ENCODE measurements at regions not wholly inside any gene's neighbourhood (a gene's known extent, or its start where the extent isn't known, plus 50 kb on each side); places are given as distances from the start of the nearest gene placed in this dataset.
"Not testable (repeated sequence)": the region's sequence is repeated elsewhere in the genome, so short reads cannot be mapped to it uniquely, and the experiment has no call there.

DNA sequence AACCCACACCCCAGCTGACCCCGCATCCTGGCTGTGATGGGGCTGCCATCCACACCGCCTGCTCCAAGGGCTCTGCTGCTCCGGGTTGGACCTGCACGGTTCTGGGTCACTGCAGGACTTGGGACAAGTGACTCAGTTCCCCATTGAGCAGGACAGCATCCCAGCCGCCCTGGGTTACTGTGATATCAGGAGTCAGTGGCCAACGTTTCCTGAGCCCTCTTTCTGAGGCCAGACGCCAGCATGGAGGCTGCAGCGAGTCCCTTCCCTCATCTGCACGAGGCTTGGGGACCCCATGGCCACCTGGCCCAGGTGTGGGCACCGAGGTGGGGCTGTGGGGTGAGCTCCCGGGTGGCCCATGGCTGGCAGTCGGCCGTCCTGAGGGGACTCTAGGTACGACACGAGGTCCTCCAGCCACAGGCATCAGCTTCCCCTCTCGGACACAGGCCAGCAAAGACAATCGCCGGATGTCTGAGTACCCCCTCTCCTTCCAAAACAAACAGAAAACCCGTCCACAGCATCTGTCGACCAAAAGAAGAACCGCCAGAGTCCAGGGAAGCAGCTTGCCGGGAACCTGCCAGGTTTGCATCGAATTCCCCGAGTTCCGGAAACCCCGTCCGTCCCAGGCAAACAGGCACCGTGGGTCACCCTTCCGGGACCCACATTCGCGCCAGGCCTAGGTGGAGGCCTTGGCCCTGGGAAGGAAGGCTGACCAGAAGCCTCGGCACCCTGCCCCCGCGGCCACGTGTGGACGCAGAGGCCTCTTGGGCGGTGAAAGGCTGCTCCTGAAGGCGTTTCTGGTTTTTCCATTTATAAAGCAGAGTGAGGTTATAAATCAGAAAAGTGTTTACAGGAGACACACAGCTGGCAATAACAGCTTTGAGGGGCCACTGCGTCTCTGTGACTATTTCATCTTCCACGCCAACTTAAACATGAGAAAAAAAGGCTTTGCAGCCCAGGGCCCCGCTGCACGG lies 136.0 kb downstream of the FAM53A start:
- no peak overlapping the region for H3K9ac ChIP-seq (ENCODE audit: low read depth, low read length)
- no peaks in the 10 kb centered on the region for H3K36me3 ChIP-seq (ENCODE audit: insufficient read depth, low read length)
- 0 out of 2 replicates have a peak, but pooled peaks cover 3% of the 10 kb centered on the region for H3K4me1 ChIP-seq (ENCODE audit: insufficient read depth, low read length)
- no peak overlapping the region for H3K27ac ChIP-seq (ENCODE audit: low read depth, low read length)
- H3K9me3 ChIP-seq (ENCODE audit: insufficient read depth, low read depth, low read length), result no peaks in the 10 kb centered on the region
- no peak overlapping the region for H3K4me3 ChIP-seq (ENCODE audit: low read length)
- peaks cover 9% of the 10 kb centered on the region for H3K27me3 ChIP-seq (ENCODE audit: insufficient read depth, low read length)
- 87% methylated on average over 42 of the region's 42 CpGs for WGBS

DNA sequence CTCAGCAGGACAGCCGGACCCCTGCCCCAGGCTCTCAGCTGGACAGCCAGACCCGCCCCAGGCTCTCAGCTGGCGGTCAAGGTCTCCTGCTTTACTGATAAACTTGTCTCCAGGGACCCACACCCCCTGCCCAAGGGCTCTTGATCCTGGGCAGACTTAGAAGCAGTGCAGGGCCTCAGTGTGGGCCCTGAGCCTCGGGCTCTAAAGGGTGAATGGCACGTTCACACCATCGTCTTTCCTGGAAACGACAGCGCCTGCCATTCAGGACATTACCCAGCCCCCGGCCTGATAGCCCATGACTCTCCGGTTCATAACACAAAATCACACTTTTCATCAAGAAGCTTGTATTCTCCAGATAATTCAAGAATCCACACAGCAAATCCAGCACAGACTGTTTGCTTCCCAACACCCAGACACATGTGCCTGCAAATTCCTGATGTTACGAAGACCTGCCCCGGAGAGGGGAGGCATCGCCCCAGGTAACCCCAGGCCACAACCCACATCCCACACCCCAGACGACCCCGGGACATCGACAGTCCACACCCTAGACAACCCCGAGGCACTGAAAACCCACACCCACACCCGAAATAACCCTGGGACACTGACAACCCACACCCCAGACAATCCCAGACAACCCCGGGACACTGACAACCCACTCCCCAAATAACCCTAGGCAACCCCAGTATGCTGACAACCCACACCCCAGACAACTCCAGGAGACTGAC lies 136.8 kb downstream of the FAM53A start:
- H3K27ac ChIP-seq (ENCODE audit: low read depth, low read length), result no peak overlapping the region
- peaks cover 9% of the 10 kb centered on the region for H3K27me3 ChIP-seq (ENCODE audit: insufficient read depth, low read length)
- H3K36me3 ChIP-seq (ENCODE audit: insufficient read depth, low read length), result no peaks in the 10 kb centered on the region
- no peak overlapping the region for H3K9ac ChIP-seq (ENCODE audit: low read depth, low read length)
- WGBS, result 86% methylated on average over 19 of the region's 19 CpGs
- H3K4me1 ChIP-seq (ENCODE audit: insufficient read depth, low read length), result 0 out of 2 replicates have a peak, but pooled peaks cover 3% of the 10 kb centered on the region
- H3K4me3 ChIP-seq (ENCODE audit: low read length), result no peak overlapping the region
- no peaks in the 10 kb centered on the region for H3K9me3 ChIP-seq (ENCODE audit: insufficient read depth, low read depth, low read length)

DNA sequence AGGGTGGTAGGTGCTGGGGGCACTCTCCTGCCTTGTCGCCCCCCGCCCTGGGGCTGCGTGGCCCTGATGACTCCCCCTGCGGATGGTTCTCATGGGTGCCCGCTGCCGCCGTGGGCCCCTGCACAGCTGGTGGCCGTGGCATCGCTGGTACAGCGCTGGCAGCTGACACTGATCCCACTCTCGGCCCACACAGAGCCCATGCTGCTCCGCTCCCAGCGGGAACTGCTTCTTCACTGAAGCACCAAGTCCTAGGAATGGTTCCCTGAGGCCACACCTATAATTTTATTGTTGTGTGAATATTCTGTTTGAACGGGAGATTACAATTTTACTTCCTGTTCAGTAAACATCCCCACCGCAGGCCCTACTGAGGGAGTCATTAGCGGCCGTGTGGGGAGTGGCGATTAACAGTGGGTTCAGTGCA lies 138.6 kb upstream of the NKX1-1 start:
- Histone ChIP-seq H3K27ac (ENCODE audit: low read depth, low read length) (no peak overlapping the region), H3K27me3 (ENCODE audit: insufficient read depth, low read length) (peaks cover 9% of the 10 kb centered on the region), H3K36me3 (ENCODE audit: insufficient read depth, low read length) (no peaks in the 10 kb centered on the region), H3K9ac (ENCODE audit: low read depth, low read length) (no peak overlapping the region), H3K9me3 (ENCODE audit: insufficient read depth, low read depth, low read length) (no peaks in the 10 kb centered on the region), H3K4me3 (ENCODE audit: low read length) (no peak overlapping the region), H3K4me1 (ENCODE audit: insufficient read depth, low read length) (0 out of 2 replicates have a peak, but pooled peaks cover 3% of the 10 kb centered on the region)
- 95% methylated on average over 18 of the region's 18 CpGs for WGBS

DNA sequence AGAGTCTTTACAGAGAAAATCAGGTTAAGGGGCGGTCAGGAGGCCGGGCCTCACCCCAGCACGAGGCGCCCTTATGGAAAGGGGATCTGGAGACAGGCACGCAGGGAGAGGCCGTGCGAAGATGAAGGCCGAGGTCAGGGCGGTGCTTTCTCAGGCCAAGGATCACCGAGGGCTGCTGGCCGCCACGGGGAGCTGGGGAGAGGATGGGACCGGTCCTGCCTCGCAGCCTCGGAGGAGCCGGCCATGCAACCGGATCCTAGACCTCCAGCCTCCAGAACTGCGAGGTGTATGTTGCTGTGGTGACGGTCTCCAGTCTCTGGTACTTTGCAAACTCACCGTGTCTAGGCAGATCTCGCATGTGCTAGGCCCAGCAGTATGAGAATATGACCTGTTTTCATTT lies 138.2 kb upstream of the NKX1-1 start:
- H3K9ac ChIP-seq (ENCODE audit: low read depth, low read length); H3K4me1 ChIP-seq (ENCODE audit: insufficient read depth, low read length); H3K27ac ChIP-seq (ENCODE audit: low read depth, low read length); H3K4me3 ChIP-seq (ENCODE audit: low read length); H3K36me3 ChIP-seq (ENCODE audit: insufficient read depth, low read length); H3K27me3 ChIP-seq (ENCODE audit: insufficient read depth, low read length); H3K9me3 ChIP-seq (ENCODE audit: insufficient read depth, low read depth, low read length): not testable (repeated sequence)
- WGBS, result 81% methylated on average over 21 of the region's 21 CpGs

DNA sequence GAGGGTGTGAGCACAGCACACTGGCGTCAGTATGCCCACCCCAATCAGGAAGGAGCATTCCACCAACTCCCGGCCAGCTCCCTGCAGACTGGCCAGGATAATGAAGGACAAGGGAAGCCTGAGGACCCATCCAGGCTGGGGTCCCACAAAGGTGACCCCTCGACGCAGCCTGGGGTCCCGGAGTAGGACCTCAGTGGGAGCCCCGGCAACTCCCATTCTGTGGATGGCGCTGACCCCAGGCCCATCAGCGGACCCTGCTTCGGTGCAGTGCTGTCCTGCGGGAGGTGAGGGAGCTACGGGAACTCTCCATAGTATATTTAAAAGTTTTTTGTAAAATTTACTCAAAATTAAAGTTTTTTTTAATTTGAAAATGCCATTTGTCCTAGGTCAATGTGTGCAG lies 137.7 kb upstream of the NKX1-1 start:
- Histone ChIP-seq H3K4me1 (ENCODE audit: insufficient read depth, low read length) (0 out of 2 replicates have a peak, but pooled peaks cover under 1% of the 10 kb centered on the region), H3K27me3 (ENCODE audit: insufficient read depth, low read length) (peaks cover 9% of the 10 kb centered on the region; the same call in 1 of the 2 replicates), H3K4me3 (ENCODE audit: low read length) (no peak overlapping the region), H3K27ac (ENCODE audit: low read depth, low read length) (no peak overlapping the region), H3K9me3 (ENCODE audit: insufficient read depth, low read depth, low read length) (no peaks in the 10 kb centered on the region), H3K9ac (ENCODE audit: low read depth, low read length) (no peak overlapping the region), H3K36me3 (ENCODE audit: insufficient read depth, low read length) (no peaks in the 10 kb centered on the region)
- WGBS, result 89% methylated on average over 10 of the region's 11 CpGs

DNA sequence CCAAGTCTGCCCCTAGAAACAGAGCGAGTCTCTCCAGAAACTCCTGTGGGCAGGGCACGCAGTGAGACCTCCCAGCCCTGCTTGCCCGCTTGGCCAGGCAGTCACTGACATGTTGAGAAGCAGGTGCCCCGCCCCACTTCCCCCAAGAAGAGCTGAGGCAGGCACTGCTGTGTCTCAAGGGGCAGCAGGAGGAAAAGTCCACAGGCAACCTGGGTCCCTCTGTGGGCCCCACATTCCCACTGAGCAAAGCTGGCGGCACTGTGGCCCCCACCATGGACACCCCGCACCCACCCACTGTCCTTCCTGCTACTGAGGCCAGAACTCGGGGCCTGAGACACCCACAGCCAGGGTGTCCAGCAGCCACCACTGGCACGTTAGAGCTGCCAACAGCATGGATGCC lies 137.3 kb upstream of the NKX1-1 start:
- H3K4me3 ChIP-seq (ENCODE audit: low read length), result no peak overlapping the region
- peaks cover 7% of the 10 kb centered on the region; the same call in 1 of the 2 replicates for H3K27me3 ChIP-seq (ENCODE audit: insufficient read depth, low read length)
- no peak overlapping the region for H3K27ac ChIP-seq (ENCODE audit: low read depth, low read length)
- H3K36me3 ChIP-seq (ENCODE audit: insufficient read depth, low read length), result no peaks in the 10 kb centered on the region
- 89% methylated on average over 8 of the region's 8 CpGs for WGBS
- no peaks in the 10 kb centered on the region for H3K9me3 ChIP-seq (ENCODE audit: insufficient read depth, low read depth, low read length)
- no peaks in the 10 kb centered on the region for H3K4me1 ChIP-seq (ENCODE audit: insufficient read depth, low read length)
- H3K9ac ChIP-seq (ENCODE audit: low read depth, low read length), result no peak overlapping the region

DNA sequence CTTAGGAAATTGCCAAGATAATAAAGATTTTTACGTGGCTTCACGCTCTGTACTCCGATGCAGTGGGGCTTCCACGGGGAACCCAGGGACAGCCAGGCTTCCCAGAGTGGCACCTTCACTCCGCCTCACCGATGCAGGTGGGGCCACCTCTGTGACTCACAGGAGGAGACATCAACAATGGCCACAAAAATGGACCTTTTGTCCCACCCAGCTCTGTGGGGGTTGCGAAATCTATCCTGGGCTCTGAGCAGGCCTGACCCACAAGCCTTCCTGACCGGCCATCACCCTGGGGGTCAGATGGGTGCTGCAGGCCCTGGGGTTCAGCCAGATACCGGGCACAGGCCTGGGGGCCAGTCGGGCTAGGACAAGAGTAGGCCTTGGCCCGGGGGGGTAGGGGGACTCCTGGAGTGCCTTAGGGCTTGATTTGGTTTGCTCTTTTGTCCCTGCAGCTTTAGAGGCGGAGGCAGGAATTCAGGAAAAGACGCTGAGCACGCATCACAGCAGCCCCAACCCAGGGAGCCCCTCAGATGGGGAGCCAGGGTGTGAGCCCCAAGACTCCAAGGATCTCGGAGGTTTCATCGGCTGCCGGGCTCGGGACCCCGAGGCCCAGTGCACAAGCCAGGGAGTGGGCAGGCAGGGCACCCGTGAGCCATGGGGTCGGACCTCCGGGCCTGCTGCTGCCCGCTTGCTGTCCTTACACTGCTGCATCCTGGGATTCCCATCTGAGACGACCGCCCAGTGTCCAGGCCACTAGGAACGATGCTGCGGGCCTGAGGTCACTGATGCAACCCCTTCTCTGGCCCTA lies 136.5 kb upstream of the NKX1-1 start:
- no peak overlapping the region for H3K27ac ChIP-seq (ENCODE audit: low read depth, low read length)
- no peaks in the 10 kb centered on the region for H3K9me3 ChIP-seq (ENCODE audit: insufficient read depth, low read depth, low read length)
- 82% methylated on average over 27 of the region's 27 CpGs for WGBS
- H3K36me3 ChIP-seq (ENCODE audit: insufficient read depth, low read length), result no peaks in the 10 kb centered on the region
- no peak overlapping the region for H3K4me3 ChIP-seq (ENCODE audit: low read length)
- H3K27me3 ChIP-seq (ENCODE audit: insufficient read depth, low read length), result peaks cover 1% of the 10 kb centered on the region; the same call in 1 of the 2 replicates
- H3K4me1 ChIP-seq (ENCODE audit: insufficient read depth, low read length), result no peaks in the 10 kb centered on the region
- no peak overlapping the region for H3K9ac ChIP-seq (ENCODE audit: low read depth, low read length)

DNA sequence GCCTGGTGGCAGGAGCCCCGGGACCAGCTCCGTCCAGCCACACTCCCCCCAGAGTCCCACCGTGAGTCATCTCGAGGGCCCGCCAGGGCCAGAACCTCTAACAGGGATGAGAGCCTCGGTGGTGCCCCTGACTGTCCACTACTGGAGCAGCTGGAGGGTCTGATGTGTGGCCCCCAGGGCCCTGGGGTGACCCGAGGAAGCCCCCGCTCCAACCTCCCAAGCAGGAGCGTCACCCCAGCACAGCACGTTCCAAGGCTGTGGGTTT lies 135.9 kb upstream of the NKX1-1 start:
- H3K27me3 ChIP-seq (ENCODE audit: insufficient read depth, low read length), result no peaks in the 10 kb centered on the region
- no peak overlapping the region for H3K4me3 ChIP-seq (ENCODE audit: low read length)
- H3K9ac ChIP-seq (ENCODE audit: low read depth, low read length), result no peak overlapping the region
- H3K4me1 ChIP-seq (ENCODE audit: insufficient read depth, low read length), result no peaks in the 10 kb centered on the region
- H3K36me3 ChIP-seq (ENCODE audit: insufficient read depth, low read length), result no peaks in the 10 kb centered on the region
- no peak overlapping the region for H3K27ac ChIP-seq (ENCODE audit: low read depth, low read length)
- 88% methylated on average over 10 of the region's 10 CpGs for WGBS
- H3K9me3 ChIP-seq (ENCODE audit: insufficient read depth, low read depth, low read length), result no peaks in the 10 kb centered on the region

DNA sequence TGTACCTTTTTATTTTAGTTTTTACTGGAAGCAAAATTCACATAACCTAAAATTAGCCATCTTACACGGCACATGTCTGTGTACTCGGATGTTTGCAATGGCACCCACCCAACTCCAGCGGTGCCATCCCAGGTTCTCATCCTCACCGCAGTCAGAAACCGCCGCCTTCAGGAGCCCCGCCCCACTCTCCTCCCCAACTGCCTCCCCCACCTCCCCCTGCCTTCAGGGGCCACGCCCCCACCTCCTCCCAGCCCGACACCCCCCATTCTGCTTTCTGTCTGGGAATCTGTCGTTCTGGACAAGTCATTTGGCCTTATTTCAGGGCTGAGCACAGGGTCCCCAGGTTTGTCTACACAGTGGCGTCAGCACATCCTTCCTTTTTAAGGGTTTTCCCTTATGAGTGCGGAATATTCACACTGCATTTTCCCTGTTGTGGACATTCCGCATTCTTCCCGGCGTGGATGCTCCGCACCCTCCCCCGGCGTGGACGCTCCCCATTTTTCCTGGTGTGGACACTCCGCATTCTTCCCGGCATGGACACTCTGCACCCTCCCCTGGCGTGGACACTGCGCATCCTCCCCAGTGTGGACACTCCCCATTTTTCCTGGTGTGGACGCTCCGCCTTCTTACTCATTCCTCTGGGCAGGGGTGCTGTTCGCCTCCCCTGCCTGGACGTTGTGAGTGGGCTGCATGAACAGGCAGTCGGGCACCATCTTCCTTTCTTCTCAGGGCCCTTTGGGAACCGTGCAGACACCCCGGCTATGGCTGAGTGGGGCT lies 135.4 kb upstream of the NKX1-1 start:
- H3K9ac ChIP-seq (ENCODE audit: low read depth, low read length), result no peak overlapping the region
- H3K27me3 ChIP-seq (ENCODE audit: insufficient read depth, low read length), result no peaks in the 10 kb centered on the region
- no peak overlapping the region for H3K4me3 ChIP-seq (ENCODE audit: low read length)
- no peaks in the 10 kb centered on the region for H3K4me1 ChIP-seq (ENCODE audit: insufficient read depth, low read length)
- no peaks in the 10 kb centered on the region for H3K9me3 ChIP-seq (ENCODE audit: insufficient read depth, low read depth, low read length)
- no peaks in the 10 kb centered on the region for H3K36me3 ChIP-seq (ENCODE audit: insufficient read depth, low read length)
- no peak overlapping the region for H3K27ac ChIP-seq (ENCODE audit: low read depth, low read length)
- 88% methylated on average over 30 of the region's 30 CpGs for WGBS

DNA sequence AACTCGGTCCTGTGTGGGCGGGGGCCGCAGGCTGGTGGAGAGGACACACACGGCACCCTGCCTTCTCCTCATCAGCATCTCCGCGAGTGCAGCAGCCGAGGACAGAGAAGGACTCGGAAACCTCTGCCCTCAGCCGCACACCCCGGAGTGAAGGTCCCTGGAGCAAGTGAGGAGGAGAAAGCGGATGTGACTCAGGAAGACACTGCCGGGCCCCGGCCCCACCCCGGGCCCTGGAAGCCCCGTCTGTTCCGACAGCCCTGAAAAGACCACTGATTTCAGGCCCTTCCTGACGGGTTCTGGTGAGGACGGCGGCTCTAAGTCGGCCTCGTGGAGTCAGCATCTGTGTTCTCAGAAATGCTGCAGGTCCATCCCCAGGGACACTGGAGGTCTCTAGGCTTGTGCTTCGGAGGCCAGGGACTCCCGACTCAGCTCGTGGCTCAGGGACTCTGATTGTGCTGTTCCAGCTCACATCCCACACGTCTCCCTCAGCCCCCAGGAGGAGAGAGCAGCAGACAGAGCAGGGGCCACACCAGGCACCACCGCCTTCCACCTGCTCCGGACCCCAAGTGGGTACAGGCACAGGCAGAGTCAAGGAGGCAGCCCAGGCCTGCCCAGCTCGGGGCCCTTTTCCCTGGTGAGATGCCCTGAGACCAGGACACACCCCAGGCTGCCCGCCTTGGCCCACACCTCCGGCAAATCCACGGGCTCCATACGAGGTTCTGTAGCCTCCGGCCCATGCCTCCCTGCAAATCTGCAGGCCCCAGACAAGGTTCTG lies 134.5 kb upstream of the NKX1-1 start:
- no peak overlapping the region for H3K27ac ChIP-seq (ENCODE audit: low read depth, low read length)
- H3K9ac ChIP-seq (ENCODE audit: low read depth, low read length), result no peak overlapping the region
- H3K4me1 ChIP-seq (ENCODE audit: insufficient read depth, low read length), result no peaks in the 10 kb centered on the region
- no peaks in the 10 kb centered on the region for H3K27me3 ChIP-seq (ENCODE audit: insufficient read depth, low read length)
- H3K4me3 ChIP-seq (ENCODE audit: low read length), result no peak overlapping the region
- no peaks in the 10 kb centered on the region for H3K9me3 ChIP-seq (ENCODE audit: insufficient read depth, low read depth, low read length)
- no peaks in the 10 kb centered on the region for H3K36me3 ChIP-seq (ENCODE audit: insufficient read depth, low read length)
- WGBS, result 86% methylated on average over 33 of the region's 33 CpGs

Data from HUES64 (cell line).